Fibroblast of peridontal ligament (primary cell): ENCODE measurements at regions not wholly inside any gene's neighbourhood (a gene's known extent, or its start where the extent isn't known, plus 50 kb on each side); places are given as distances from the start of the nearest gene placed in this dataset.
"Not testable (repeated sequence)": the region's sequence is repeated elsewhere in the genome, so short reads cannot be mapped to it uniquely, and the experiment has no call there.

Experiments used
- DNase-seq: peaks from one replicate; pipeline ENCODE4 v3.0.0-alpha.2; 2010; ENCODE audit errors: extremely low read depth

DNA sequence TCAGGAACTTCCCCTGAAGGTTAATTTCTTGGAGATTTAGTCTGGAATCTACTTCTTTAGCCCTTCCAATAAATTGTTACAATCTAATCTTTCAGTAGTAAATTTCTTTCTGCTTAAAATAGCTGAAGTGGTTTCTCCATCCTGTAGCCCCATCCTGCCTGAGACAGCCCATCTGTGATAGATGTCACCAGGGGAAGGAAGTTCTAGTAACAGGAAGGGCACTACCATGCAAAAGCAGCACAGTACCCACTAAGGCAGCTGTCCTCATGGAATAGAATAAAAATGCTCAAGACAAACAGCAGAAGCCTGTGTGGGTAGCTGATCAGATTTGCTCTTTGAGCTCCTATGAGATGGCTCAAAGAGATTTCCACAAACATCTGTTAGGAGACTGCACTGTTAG lies 1036.5 kb downstream of the SLITRK5 start:
- no peak for DNase-seq

DNA sequence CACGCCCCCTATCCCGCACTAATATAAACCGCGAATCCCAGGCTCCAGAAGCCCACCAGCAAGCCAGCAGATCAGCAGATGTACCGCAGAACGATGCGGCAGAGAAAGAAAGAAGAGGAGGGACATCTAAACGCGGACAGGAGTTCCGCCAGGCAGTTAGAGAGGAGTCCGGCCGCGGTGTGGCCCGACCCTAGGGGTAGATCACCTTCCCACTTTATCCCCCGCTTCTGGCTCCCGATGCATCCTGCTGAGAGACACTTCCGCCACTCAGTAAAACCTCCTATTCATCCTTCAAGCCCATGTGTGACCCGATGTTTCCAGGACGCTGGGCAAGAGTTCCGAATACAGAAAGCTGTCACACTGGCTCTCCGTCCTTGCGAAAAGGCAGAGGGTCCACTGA lies 1046.8 kb downstream of the SLITRK5 start:
- DNase-seq: no peak

DNA sequence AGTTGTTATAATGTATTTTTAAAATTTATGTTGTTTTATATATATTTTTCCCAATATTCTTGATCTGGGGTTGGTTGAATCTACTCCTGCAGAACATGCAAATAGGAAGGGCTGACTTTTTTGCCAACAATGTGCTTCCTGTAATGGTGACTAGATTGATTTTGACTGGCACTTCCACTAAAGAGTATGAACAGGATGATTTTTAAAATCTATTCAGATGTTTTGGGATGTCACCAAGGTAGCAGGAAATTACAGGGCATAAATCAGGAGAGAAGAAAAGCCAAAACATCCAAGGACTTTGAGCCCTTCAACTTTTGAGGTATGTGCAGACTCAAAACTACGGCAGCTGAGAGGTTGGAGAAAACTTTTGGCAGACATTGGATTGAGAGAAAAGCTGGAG lies 1047.6 kb downstream of the SLITRK5 start:
- no peak for DNase-seq

DNA sequence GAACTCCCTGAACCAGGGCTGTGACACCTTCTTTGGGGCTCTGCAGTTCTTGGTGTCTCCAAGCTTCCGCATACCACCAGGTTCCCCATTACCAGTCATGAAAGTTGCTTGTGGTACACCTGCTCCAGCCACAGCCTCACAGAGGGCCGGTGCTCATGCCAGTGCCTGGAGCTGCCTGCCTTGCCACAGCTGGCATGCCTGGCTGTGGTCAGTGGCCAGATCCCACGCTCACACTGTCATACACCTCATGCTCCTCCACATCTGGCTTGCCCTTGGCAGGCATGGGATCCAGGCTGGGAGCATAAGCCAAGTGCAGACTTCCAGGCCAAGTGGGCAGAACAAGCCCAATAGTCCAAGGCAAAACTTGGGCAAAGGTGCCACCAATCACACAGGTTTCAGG lies 1054.9 kb downstream of the SLITRK5 start:
- DNase-seq: no peak

DNA sequence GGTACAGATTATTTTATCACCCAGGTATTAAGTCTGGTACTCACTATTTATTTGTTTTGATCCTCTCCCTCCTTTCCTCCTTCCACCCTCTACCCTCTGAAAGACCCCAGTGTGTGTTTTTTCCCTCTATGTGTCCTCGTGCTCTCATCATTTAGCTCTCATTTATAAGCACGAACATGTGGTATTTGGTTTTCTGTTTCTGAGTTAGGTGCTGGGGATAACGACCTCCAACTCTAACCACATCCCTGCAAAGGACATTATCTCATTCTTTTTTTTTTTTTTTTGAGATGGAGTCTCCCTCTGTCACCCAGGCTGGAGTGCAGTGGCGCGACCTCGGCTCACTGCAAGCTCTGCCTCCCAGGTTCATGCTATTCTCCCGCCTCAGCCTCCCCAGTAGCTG lies 1056.1 kb downstream of the SLITRK5 start:
- DNase-seq: not testable (repeated sequence)

DNA sequence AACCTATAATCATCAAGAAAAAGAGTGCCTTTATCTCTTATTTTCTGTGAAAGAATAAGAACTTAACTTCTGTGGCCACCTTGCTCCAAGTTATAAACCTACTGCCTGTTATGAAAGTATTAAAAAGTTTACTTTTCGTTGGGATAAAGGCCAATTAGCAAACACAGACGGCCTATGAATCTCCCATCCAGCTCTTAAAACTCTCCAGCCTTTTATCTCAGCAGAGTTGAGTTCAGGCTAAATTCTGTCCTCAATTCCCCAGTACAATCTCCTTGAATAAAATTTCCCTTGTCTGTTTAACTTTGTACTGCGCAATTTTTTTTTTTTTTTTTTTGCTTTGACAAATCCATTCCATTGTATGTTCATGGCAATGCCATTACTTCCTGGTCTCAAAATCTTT lies 1058.4 kb downstream of the SLITRK5 start:
- DNase-seq: no peak

DNA sequence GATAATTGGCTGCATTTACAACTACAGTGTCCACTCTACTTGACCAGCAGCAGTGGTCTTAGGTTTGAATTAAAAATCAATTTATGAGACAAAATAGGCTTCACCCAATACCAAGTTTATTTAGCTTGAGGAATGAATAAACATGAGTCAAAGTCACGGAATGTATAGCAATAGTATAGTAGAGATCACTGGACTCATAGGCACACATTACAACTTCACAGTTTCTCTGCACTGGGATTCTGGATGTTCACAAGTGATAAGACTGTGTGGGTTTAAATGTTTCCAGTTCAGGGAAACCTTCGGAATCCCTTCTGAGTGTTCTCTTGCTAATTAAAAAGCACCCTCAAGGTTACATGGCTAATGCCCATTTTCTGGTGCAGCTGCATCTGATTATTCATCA lies 1064.9 kb downstream of the SLITRK5 start:
- DNase-seq: no peak

DNA sequence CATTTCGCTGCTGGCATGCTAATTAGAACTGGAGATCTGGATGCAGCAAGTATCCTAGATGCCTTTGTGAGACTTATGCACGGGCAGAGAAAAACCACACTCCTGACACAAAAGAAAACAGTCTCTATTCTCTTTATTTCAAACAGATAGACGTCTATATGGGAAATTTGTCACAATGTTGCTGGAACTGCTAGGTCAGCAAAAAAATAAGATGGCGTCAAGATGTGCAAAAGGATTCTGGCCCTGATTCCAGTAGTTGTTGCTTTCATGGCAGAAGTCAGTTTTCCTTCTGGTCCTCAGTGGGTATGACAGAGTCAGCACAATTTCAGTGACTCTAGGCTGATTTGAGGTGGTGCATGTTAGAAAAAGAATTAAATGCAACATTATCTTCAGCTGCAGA lies 1068.0 kb downstream of the SLITRK5 start:
- no peak for DNase-seq

DNA sequence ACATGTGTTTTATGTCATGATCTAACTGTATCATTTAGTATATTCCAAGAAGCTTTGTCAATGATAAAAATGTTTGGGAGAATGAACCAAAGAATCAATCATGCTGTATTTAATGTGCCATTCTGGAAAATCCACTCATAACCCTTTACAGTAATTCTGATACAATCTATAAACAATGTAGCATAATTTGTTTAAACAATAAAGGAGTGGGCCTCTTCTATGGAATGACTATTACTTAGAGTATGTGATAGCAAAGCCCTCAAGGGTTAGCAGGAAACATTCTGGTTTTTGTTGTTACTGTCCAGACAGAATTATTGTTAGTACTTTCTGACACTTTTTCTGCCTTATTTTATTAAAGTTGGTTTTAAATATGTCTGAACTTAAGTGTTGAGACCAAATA lies 1073.1 kb downstream of the SLITRK5 start:
- no peak for DNase-seq

DNA sequence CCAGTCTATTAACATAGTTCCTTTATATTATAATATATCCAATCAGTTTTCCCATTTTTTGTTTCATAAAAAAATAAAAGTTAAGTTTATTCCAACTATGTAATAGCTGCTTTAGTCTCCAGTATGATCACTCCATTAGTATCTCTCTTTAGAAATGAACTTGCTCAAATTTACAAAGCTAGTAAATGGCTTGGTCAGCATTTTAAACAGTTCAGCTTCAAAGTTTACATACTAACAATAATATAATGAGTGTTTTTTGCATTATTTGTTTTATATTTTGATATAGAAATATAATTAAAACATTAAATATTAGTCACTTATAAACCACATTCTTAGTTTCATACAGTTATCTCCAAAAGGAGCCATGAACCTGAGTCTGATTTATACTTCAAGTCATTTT lies 1073.8 kb downstream of the SLITRK5 start:
- no peak for DNase-seq

DNA sequence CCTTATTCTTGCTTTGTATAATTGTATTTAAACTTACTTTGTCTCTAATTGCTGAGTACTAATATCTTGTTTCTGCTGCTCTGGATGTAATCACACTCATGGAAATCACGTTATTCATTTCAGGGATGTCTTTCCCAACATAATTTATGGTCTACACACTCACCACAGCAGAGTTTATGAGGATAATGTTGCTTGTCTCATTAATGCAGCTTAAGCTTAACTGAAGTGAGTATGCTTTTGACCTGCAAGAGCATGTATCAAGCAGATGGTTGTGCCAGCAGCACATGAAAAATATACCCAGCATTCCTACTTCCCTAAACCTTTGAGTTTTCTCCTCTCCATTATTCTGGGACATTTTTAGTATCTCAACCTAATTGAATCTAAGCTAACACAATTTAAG lies 1080.9 kb downstream of the SLITRK5 start:
- no peak for DNase-seq

DNA sequence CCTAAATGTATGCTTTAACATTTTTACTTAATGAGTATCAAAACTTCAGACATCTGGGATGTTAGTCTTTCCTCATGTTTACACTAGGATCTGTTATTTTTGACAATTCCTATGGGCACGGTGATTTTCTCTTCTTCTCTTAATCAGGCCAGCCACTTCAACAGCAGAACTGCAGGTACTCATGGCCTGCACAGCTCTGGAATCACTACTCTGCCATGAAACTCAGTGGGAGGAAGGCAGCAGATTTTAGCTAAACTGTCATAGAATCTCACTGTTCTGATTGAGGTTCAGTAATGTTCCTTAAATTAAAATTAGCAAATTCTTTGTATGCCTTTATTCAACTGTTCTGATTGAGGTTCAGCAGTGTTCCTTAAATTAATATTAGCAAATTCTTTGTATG lies 1083.0 kb downstream of the SLITRK5 start:
- no peak for DNase-seq

DNA sequence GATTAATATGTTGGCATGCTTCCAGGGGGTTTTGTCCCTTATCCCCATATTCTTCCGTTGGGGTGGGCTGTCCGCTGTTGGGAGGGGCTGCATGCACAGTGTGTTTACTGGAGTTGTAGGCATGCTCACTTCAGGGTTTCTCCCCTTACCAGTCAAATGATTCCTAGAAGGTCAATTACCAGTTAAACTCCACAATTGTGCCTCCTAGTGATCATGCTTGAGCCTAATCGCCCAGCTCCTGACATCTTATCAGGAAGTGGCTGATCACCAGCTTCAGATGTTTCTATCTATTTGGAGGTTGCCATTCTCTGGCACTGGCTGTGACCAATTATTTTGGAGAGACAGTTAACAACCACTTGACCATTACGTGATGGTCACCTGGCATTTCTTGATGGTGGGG lies 1090.0 kb downstream of the SLITRK5 start:
- DNase-seq: no peak

DNA sequence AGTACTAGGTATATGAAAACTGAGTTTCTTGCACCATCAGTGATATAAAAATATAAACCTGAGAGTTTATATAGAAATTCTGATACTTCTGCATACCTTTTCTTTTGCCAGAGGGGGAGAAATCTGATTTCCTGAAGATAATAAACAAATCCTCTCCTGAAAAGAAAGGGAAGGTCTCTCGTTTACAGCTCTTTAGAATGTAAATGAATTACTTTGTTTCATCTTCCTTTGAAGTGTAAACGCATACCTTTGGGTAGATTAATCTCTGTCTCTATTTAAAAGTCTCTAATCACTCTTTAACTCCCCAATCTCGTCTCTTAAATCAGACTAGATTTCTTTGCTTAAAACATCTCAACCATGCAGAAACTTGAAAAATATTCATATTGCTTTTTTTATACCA lies 1092.9 kb downstream of the SLITRK5 start:
- no peak for DNase-seq

DNA sequence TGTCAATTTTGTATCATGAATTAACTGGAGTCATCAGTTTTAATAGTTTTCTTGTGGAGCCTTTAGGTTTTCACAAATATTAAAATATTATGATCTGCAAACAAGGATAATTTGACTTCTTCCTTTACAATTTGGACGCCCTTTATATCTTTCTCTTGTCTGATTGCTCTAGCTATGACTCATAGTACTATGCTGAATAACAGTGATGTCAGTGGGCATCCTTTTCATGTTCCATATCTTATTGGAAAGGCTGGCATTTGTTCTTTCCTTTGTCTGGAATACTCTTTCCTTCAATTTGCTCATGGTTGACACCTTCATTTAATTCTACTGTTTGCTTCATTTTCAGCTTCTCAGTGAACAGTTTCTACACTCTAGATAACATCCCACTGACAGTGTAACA lies 1129.3 kb downstream of the SLITRK5 start:
- no peak for DNase-seq

DNA sequence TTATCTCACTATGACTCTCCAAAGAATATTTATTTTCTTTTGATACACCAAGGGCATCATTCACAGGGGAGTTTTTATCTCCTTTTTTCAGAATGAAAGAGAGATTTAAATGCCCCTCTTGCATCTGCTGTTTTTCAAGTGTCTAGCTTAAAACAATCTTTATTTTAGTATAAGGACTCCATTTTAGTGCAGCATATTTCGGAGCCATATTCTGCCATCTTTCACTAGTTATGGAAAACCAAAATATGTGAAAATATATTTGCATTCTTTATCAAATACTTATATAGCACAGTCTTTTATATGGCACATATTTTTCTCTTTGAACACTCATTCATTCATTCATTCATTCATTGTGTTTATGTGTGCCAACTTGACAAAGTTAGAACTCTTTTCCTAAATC lies 1130.2 kb downstream of the SLITRK5 start:
- DNase-seq: no peak

DNA sequence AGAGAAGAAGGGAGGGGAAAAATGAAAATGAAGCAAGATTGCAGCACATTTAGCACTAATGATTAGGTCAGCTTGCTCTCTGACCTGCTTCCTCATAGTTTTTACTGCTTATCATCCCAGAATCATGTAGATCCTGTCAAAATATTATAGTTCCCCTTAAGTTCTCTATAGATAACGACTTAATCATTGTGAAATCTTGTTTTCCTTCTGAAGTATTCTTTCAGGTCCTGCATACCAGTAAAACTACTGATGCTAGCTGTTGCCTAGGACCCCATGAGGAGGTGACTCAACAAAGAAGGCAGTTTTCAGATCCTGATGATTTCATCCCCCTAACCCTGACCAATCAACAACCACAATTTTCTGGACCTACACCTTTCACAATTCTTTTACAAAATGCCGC lies 1131.7 kb downstream of the SLITRK5 start:
- no peak for DNase-seq

DNA sequence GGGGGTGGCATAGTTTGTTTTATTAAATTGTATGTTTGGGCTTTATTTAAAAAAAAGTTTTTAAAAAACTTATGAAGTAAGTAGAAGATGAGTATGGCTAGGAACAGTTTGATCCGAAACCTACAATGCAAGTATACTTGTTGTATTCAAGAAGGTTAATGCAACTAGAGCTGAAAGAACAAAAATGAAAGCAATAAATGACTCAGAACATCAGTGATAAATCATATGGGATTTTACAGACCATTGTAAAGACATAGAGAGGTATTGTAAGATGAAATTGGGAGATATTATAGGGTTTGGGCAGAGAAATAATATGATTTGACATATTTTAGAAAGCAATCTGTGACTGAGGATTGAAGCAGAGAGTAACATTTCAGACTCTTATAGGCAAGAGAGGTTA lies 1135.3 kb downstream of the SLITRK5 start:
- no peak for DNase-seq

DNA sequence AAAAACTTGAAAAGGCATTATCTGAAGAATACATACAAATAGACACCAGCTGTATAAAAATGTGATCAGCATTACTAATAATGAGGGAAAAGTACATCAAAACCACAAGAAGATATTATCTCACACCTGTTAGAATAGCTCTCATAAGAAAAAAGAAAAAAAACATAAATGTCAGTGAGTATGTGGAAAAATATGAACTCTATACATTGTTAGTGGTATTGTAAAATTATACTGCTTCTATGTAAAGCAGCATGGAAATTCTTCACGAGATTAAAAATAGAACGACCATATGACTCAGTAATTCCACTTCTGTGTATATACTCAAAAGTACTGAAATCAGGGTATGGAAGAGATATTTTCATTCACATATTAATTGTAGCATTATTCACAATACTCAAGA lies 1146.4 kb downstream of the SLITRK5 start:
- no peak for DNase-seq

DNA sequence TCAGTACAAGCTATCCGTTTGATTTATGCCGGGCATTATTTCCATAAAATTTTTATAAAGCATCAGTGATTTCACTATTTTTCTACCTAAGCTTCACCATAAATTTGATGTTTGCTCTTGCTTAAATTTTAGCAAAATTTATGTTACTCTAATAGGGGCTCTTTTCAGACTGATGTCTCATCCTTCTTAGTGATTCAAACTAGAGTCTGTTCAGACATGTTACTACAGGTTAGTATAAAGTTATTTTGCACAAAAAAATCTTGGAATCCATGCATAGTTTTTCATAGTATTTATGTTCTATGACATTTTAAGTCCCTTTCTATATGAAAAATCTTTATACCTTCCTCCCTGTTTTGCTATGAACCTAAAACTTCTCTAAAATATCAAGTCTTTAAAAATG lies 1151.9 kb downstream of the SLITRK5 start:
- DNase-seq: no peak

DNA sequence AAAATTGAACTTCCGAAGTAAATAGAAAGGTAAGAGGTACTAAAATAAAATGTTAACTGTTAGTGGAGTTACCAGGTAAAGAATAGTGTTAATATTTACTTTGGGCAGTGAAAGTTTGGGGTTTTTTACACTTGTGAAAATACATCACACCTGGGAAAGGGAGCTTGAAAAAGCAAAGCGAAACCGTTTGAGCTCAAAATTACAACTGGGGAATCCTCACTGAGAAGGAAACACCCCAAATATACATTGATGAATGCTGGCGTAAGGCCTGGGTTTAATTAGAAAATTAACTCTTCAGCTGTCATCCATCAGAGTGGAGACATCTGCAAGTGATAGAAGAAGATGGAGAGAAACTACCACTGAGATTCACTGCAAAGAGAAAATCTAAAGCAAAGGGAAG lies 1153.0 kb downstream of the SLITRK5 start:
- no peak for DNase-seq

DNA sequence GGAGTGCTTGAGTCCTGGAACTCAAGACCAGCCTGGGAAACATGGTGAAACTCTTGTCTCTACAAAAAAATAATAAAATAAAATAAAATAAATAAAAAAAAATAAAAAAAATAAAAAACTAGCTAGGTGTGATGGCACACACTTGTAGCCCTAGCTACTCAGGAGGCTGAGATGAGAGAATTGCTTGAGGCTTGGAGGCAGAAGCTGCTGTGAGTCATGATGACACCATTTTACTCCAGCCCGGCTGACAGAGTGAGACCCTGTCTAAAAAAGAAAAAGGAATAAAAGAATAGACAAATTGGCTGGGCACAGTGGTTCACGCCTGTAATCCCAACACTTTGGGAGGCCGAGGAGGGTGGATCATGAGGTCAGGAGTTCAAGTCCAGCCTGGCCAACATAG lies 1168.9 kb downstream of the SLITRK5 start:
- DNase-seq: no peak

DNA sequence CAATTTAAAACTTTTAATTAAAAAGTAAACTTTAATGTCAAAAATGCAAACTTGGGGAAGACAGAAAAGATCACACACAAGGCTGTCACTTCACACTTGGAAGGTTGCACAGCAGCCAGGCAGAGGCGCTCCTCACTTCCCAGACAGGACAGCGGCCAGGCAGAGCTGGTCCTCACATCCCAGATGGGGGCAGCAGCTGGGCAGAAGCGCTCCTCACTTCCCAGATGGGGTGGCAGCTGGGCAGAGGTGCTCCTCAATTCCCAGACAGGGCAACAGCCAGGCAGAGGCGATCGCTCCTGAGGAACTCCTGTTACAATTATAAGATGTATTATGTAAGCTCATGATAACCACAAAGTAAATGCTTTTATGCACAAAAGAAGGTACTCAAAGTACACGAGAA lies 1181.1 kb downstream of the SLITRK5 start:
- DNase-seq: not testable (repeated sequence)

DNA sequence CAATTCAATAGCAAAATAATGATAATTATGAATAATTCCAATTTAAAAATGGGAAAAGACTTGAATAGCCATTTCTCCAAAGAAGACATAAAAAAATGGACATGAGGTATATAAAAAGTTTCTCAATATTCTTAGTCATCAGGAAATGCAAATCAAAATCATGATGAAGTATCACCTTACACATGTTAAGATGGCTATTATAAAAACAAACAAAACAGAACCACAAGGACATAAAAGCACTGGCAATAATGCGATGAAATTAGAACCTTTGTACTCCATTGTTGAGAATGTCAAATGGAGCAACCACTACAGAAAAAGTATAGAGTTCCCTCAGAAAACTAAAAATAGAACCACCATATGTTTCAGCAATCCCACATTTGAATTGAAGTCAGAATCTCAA lies 1186.1 kb downstream of the SLITRK5 start:
- DNase-seq: no peak

DNA sequence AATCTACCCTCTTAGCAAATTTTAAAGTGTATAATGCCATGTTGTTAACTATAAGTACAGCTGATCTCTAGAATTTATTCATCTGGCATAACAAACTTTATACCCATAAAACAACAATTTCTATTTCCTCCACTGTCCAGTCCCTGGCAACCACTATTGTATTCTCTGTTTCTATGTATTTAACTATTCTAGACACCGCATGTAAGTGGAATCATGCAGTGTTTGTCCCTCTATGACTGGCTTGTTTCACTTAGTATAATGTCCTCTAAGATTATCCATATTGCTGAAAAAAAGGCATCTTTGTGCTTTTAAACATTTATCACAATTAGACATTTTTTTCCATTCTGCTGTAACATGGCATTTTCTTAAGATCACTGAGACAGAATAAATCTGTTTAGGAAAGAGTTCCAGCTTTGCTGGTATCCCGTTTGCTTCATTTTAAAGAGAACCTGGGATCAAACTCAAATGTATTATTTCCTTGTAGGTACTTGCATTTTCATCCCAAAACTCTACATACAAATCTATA lies 1191.0 kb downstream of the SLITRK5 start:
- no peak for DNase-seq
